Stomach (tissue), 4 donors: ENCODE measurements at regions not wholly inside any gene's neighbourhood (a gene's known extent, or its start where the extent isn't known, plus 50 kb on each side); places are given as distances from the start of the nearest gene placed in this dataset.
"Not testable (repeated sequence)": the region's sequence is repeated elsewhere in the genome, so short reads cannot be mapped to it uniquely, and the experiment has no call there.

ENCODE experiments used
- CTCF ChIP-seq, 7 experiments: fragments of 450-650 bp in 4 of 7; fragments of 200-600 bp in 3 of 7; sonication (generic) in 3 of 7; IDR thresholded peaks; one replicate each; pipeline ENCODE4 v1.5.1; 2016 to 2019; ENCODE audit warnings: antibody characterized with exemption in 7 of 7, control low read depth in 2 of 7, mild to moderate bottlenecking in 1 of 7
- EP300 ChIP-seq: sonication (generic); formaldehyde crosslinking; IDR thresholded peaks from one replicate; pipeline ENCODE4 v1.6.1; 2017; ENCODE audit warnings: antibody characterized with exemption
- POLR2A ChIP-seq, 4 donors: fragments of 450-650 bp; IDR thresholded peaks; one replicate each; pipeline ENCODE4 v1.6.1; 2016; ENCODE audit warnings: antibody characterized with exemption in 4 of 4, control low read depth in 2 of 4, mild to moderate bottlenecking in 1 of 4, moderate library complexity in 1 of 4
- POLR2AphosphoS5 ChIP-seq, 3 donors: sonication (generic); formaldehyde crosslinking; IDR thresholded peaks; one replicate each; pipeline ENCODE4 v1.6.1; 2016; ENCODE audit warnings: antibody characterized with exemption in 3 of 3

- TF ChIP-seq CTCF (IDR thresholded peaks at IDR 0.05); POLR2AphosphoS5 (IDR thresholded peaks at IDR 0.05); POLR2A (IDR thresholded peaks at IDR 0.05); EP300: not testable (repeated sequence)
These were observed 65.2 kb downstream of the FOXD4L6 start for GRCh38 chr9:41063243-41063642.
